ENCODE measurements at regions not wholly inside any gene's neighbourhood (a gene's known extent, or its start where the extent isn't known, plus 50 kb on each side); places are given as distances from the start of the nearest gene placed in this dataset.

- TF ChIP-seq CTCF (IDR thresholded peaks at IDR 0.05; ENCODE audit: borderline replicate concordance, extremely low read depth, low read length, poor library complexity, severe bottlenecking) (no peak), EZH2 (IDR thresholded peaks at IDR 0.05; ENCODE audit: borderline replicate concordance, low read depth, low read length, severe bottlenecking) (no peak)
These were observed 1989.0 kb downstream of the C4orf33 start for GRCh38 chr4:131084997-131085396.

All from DND-41 (cell line).